ENCODE measurements at regions not wholly inside any gene's neighbourhood (a gene's known extent, or its start where the extent isn't known, plus 50 kb on each side); places are given as distances from the start of the nearest gene placed in this dataset.
A peak's percentile ranks its signal among the peaks of the same experiment; 100 is the strongest.

DNA sequence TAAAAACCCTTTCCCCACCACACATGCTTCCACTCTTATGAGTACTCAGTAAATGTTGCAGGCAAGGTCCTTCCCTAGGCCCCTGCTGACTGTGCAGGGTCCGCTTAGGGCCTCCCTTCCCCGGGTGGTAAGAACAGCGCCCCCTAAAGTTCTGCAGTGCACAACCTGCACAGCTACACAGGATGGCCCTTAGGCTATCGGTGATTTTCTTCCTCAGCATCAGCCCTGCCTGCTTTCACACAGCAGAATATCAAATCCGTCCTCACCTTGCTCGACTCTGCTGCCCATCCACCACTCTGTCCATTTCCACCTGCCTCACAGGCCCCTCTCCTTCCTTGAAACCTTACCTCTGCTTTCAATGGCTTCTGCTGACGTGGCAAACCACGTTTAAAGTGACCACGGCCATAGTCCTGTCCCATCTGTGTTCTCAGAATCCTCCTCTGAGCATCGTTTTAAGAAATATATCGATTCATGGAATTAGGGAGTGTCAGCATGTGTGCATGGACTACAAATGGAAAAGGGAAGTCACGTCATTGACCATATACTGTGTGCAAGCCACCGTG is 51.4 kb upstream of the TMEM132E start:
- intact Hi-C loops (cut with DNase I, micrococcal nuclease), result no loop called here
- DNase-seq (peak; percentile 9), ATAC-seq (no peak)
- POLR2A ChIA-PET, result no interaction called here
- Mint-ChIP-seq H3K9me3 (ENCODE audit: low read depth) (no peaks in the 10 kb centered on the region), H3K4me3 (no peak overlapping the region), H3K27me3 (peaks cover 29% of the 10 kb centered on the region), H3K36me3 (ENCODE audit: low read depth) (no peaks in the 10 kb centered on the region), H3K4me1 (no peaks in the 10 kb centered on the region), H3K27ac (no peak overlapping the region)
- CTCF ChIA-PET, result no interaction called here

DNA sequence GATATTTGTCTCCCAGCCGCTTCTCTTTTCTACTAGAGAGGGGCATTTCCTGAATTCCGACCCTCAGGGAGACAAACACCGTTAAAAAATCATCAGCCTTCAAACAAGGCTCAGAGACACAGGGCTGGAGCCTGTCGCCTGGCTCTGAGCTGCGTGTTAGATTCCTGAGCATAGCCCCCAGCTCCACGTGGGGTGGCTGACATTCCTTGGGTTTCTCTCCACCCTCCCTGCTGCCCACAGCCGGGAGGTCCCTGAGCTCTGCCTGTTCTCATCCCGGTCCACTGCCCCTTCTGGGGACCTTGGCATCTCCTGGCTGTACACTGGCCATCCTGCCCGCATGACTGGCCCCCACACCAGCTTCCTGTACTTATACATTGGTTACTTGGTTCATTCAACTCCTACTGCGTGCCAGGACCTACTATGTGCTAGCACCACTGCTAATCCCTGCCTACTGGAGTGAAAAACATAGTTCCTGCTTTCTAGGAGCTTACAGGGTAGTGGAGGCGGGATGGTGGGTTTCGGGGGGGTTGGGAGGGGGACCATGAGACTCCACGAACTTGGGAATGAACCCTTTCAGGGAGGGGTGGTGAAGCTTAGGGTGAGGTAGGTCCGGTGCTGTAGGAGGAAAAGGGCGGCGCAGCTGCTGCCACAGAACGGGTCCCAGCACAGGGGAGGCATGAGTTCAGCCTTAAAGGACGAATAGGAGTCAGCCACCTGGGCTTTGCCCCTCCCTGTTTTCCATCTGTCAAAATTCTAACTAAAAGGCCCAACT is 52.1 kb upstream of the TMEM132E start:
- no peaks in the 10 kb centered on the region for H3K9me3 Mint-ChIP-seq (ENCODE audit: low read depth)
- DNase-seq, result no peak
- ATAC-seq, result no peak
- H3K4me1 Mint-ChIP-seq, result no peaks in the 10 kb centered on the region
- POLR2A ChIA-PET, result interaction anchor here (0.5 kb wide), 1 partner anchor 52 kb away, joined by 3 read pairs; no protein-coding TSS in a partner anchor
- H3K36me3 Mint-ChIP-seq (ENCODE audit: low read depth), result no peaks in the 10 kb centered on the region
- no peak overlapping the region for H3K4me3 Mint-ChIP-seq
- H3K27ac Mint-ChIP-seq, result no peak overlapping the region
- intact Hi-C loops (cut with DNase I, micrococcal nuclease), result no loop called here
- CTCF ChIA-PET, result interaction anchor here (1.0 kb wide), 1 partner anchor 107 kb away, joined by 3 read pairs; no protein-coding TSS in a partner anchor
- peaks cover 29% of the 10 kb centered on the region for H3K27me3 Mint-ChIP-seq

DNA sequence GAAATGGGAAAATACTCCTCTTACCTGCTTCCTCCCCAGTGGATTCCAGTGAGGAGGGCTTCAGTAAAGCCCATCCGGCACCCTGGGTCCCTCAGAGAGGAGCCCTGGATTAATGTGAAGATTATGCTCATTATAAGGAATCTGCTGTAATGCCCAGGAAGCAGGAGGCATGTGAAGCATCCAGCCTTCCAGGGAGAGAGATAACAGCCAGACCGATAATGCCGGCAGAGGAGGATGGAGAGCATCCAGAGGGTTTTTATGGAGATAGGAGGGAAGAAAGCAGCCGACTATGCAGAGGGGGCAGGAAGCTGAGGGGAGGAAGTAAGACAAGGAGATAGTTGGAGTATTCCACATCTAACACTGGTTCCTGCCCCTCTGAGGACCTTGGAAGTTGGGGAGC is 53.7 kb upstream of the TMEM132E start:
- CTCF ChIA-PET, result no interaction called here
- Mint-ChIP-seq H3K4me3 (no peak overlapping the region), H3K27ac (no peak overlapping the region), H3K4me1 (no peaks in the 10 kb centered on the region), H3K36me3 (ENCODE audit: low read depth) (no peaks in the 10 kb centered on the region), H3K27me3 (peaks cover 22% of the 10 kb centered on the region), H3K9me3 (ENCODE audit: low read depth) (no peaks in the 10 kb centered on the region)
- intact Hi-C loops (cut with DNase I, micrococcal nuclease), result no loop called here
- DNase-seq (no peak), ATAC-seq (no peak)
- POLR2A ChIA-PET, result no interaction called here

DNA sequence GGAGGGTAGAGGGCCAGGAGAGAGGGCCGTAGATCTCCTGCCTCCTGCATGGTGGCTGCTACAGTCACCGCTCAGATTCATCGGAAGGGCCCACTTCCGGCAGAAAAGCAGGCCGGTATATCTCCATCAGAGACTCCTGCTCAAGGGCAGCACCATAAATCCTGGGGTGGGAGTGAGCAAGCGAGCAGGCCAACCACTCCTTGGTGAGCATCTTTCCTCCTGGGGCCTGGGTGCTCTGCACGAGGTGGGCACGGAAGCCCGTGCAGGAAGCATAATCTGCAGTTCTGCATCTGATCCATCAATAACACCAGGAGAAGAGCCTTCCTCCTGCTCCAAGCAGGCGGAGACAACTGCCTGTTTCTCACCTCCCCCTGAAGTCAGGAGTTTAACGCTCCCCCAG is 57.4 kb upstream of the TMEM132E start:
- H3K4me1 Mint-ChIP-seq, result no peaks in the 10 kb centered on the region
- ATAC-seq, result no peak
- peaks cover 6% of the 10 kb centered on the region for H3K27me3 Mint-ChIP-seq
- intact Hi-C loops (cut with DNase I, micrococcal nuclease), result loop anchor here in 1 of 2 experiments (5.0 kb wide), 1 partner anchor 100 kb away; no protein-coding TSS in a partner anchor
- no peaks in the 10 kb centered on the region for H3K9me3 Mint-ChIP-seq (ENCODE audit: low read depth)
- no peaks in the 10 kb centered on the region for H3K36me3 Mint-ChIP-seq (ENCODE audit: low read depth)
- ChIA-PET POLR2A (no interaction called here), CTCF (no interaction called here)
- no peak overlapping the region for H3K27ac Mint-ChIP-seq
- no peak for DNase-seq
- H3K4me3 Mint-ChIP-seq, result no peak overlapping the region

DNA sequence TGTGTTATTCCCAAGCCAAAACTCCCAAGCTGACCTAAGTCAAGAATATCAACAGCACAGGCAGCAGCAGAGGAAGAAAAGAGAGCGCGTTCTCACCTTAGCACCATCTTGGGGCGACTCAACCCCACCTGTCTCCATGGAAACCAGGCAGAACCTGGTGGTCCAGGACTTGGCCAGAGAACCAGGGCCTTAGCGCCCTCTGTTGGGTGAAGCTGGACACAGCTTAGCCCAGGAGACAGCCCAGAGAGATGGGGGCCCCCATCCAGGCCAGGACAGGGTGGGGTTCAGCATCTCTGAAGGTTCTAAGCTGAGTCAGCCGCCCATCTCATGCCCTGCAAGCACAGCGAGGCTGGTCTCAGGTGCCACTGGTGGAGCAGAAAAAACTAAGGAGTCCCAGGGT is 60.1 kb upstream of the TMEM132E start:
- DNase-seq (peak; percentile 44), ATAC-seq (peak; percentile 51)
- H3K9me3 Mint-ChIP-seq (ENCODE audit: low read depth), result no peaks in the 10 kb centered on the region
- CTCF ChIA-PET, result interaction anchor here (0.6 to 1.0 kb wide), 2 partner anchors 99 to 1854 kb away, joined by 3 read pairs; no protein-coding TSS in a partner anchor
- no peak overlapping the region for H3K4me3 Mint-ChIP-seq
- no peaks in the 10 kb centered on the region for H3K4me1 Mint-ChIP-seq
- no peaks in the 10 kb centered on the region for H3K36me3 Mint-ChIP-seq (ENCODE audit: low read depth)
- intact Hi-C loops (cut with DNase I, micrococcal nuclease), result loop anchor here in 1 of 2 experiments (1.0 to 2.0 kb wide), 2 partner anchors 74 to 99 kb away; no protein-coding TSS in a partner anchor
- POLR2A ChIA-PET, result no interaction called here
- peaks cover 7% of the 10 kb centered on the region for H3K27me3 Mint-ChIP-seq
- no peak overlapping the region for H3K27ac Mint-ChIP-seq

DNA sequence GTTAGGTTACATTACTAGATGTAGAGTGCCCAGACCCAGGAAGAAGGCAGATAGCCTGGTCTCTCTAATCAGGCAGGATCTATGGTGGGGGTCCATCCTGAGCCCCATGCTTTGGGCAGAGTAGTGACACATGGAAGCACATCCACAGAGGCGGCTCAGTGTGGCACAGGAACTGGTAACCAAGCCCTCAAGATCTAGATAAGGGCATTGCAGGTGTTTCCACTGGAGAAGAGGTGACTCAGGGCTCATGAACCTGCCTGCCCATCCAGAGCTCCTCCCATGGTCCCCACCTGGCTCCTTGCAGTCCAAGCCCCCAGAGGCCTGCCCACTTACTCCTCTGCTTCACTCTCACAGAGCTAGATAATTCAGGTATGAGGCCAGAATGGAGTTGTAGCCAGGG is 62.0 kb upstream of the TMEM132E start:
- ChIA-PET CTCF (interaction anchor here (2.1 kb wide), 1 partner anchor 25 kb away, joined by 5 read pairs; no protein-coding TSS in a partner anchor), POLR2A (no interaction called here)
- Mint-ChIP-seq H3K9me3 (ENCODE audit: low read depth) (no peaks in the 10 kb centered on the region), H3K36me3 (ENCODE audit: low read depth) (no peaks in the 10 kb centered on the region), H3K4me1 (no peaks in the 10 kb centered on the region), H3K4me3 (no peak overlapping the region), H3K27ac (no peak overlapping the region), H3K27me3 (peaks cover 9% of the 10 kb centered on the region)
- ATAC-seq, result no peak
- intact Hi-C loops (cut with DNase I, micrococcal nuclease), result no loop called here
- DNase-seq, result no peak

DNA sequence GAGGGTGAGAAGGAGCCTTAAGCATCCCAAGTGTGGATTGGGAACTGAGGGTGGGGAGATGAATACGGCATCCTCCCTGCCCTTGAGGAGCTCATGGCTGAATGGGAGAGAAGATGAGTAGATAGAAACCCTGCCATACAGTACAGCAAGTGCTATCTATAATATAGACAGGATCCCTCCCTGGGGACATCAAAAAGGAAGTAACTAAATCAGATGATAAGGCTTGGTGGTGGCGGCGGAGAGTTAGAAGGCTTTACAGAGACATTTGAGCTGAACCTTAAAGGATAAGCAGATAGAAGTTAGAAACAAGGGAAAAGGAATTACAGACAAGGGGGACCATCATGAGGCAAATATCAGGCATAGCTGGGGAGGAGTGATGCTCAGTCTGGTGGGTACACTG is 67.5 kb upstream of the TMEM132E start:
- H3K4me1 Mint-ChIP-seq, result no peaks in the 10 kb centered on the region
- intact Hi-C loops (cut with DNase I, micrococcal nuclease), result no loop called here
- DNase-seq, result no peak
- ChIA-PET CTCF (interaction anchor here (1.3 kb wide), 1 partner anchor 30 kb away, joined by 5 read pairs; no protein-coding TSS in a partner anchor), POLR2A (no interaction called here)
- peaks cover 28% of the 10 kb centered on the region for H3K27me3 Mint-ChIP-seq
- no peak overlapping the region for H3K27ac Mint-ChIP-seq
- ATAC-seq, result no peak
- no peaks in the 10 kb centered on the region for H3K36me3 Mint-ChIP-seq (ENCODE audit: low read depth)
- no peak overlapping the region for H3K4me3 Mint-ChIP-seq
- H3K9me3 Mint-ChIP-seq (ENCODE audit: low read depth), result no peaks in the 10 kb centered on the region

DNA sequence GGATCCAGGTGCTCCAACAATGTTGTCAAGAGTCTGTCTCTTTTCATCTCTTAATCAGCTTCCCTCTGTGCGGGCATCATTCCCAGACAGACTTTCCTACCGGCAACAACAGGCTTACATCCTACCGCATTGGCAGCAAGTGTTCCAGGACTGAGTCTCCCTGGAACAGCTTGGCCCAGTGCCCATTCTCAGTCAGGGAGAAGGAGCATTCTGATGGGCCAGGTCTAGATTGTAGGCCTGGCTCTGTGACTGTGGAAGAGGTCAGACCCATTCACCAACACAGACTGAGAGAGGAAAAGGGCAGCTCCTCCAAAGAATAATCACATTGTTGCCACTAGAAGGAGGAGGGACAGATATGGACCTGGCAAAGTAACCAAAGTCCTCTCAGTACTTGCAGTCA is 68.1 kb upstream of the TMEM132E start:
- Mint-ChIP-seq H3K27me3 (peaks cover 34% of the 10 kb centered on the region), H3K4me1 (no peaks in the 10 kb centered on the region), H3K9me3 (ENCODE audit: low read depth) (no peaks in the 10 kb centered on the region), H3K27ac (no peak overlapping the region), H3K36me3 (ENCODE audit: low read depth) (no peaks in the 10 kb centered on the region), H3K4me3 (no peak overlapping the region)
- ATAC-seq, result no peak
- intact Hi-C loops (cut with DNase I, micrococcal nuclease), result no loop called here
- POLR2A ChIA-PET, result interaction anchor here (0.6 kb wide), 1 partner anchor 22 kb away, joined by 3 read pairs; no protein-coding TSS in a partner anchor
- no peak for DNase-seq
- CTCF ChIA-PET, result interaction anchor here (1.3 kb wide), 1 partner anchor 31 kb away, joined by 5 read pairs; no protein-coding TSS in a partner anchor

DNA sequence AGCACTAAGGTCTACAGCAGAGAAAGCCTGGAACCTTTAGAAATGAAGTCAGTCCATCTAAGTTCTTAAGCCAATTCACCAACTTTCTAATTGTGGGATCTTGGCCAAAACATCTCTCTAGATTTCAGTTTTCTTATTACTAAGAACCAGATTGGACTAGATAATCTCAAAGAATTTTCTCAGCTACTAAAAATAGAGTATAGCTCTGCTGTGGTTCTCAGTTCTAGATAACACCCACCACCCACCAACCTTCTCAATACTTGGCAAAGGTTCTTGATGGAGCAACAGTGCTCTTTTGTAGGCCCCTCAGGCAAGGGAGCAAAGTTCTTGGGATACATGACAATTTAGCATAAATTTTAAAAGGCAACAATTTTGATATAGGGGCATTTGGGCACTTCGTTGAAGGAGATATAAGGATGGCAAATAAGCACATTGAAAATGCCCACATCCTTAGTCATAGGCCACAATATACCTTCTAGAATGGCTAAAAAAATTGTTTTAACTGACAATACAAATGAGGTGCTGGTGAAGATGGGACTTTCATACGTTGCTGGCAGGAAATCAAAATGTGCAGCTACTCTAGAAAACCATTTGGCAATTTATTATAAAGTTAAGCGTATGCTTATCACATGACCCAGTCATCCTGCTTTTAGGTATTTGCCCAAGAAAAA is 74.4 kb upstream of the TMEM132E start:
- no peak for DNase-seq
- peak; percentile 51 for ATAC-seq
- POLR2A ChIA-PET, result no interaction called here

DNA sequence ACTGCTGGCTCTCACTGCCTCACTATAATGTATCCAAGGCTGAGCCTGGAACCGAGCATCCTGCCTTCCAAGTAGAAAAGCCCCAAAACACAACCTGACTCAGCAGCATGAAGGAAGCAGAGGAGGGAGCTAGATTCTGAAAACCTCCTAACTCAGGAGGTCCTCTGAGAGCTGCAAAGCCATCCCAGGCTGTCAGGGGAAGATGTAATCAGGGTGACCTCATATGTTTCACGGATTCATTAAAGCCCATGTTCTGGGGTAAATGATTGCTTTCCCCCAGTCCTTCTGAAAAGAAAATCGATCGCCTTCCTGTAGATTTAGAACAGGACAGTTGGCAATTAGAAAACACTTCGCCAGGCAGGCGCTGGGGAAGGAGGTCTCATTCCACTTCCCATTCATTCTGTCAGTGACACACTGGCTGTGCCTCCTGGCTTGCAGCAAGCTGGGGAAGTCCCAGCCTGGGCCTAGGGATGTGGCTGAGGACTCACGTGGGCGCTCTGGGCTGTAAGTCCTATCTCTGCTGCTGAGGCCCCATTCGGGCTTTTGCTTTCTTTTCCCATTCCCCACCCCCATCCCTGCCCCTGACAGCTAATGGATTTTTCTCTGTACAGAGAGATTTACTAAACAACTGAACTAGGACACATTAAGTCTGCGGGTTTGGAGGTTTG is 75.7 kb upstream of the TMEM132E start:
- CTCF ChIA-PET, result interaction anchor here (1.8 kb wide), 1 partner anchor 39 kb away, joined by 4 read pairs; no protein-coding TSS in a partner anchor
- no peak overlapping the region for H3K4me3 Mint-ChIP-seq
- no peaks in the 10 kb centered on the region for H3K9me3 Mint-ChIP-seq (ENCODE audit: low read depth)
- peak; percentile 30 for DNase-seq
- intact Hi-C loops (cut with DNase I, micrococcal nuclease), result loop anchor here in 1 of 2 experiments (10.0 kb wide), 1 partner anchor 71 kb away; the partner anchor contains the start of gene TMEM132E
- H3K4me1 Mint-ChIP-seq, result peaks cover 11% of the 10 kb centered on the region
- POLR2A ChIA-PET, result interaction anchor here (0.6 kb wide), 1 partner anchor 1095 kb away, joined by 3 read pairs; no protein-coding TSS in a partner anchor
- H3K36me3 Mint-ChIP-seq (ENCODE audit: low read depth), result no peaks in the 10 kb centered on the region
- no peak overlapping the region for H3K27ac Mint-ChIP-seq
- peaks cover 41% of the 10 kb centered on the region for H3K27me3 Mint-ChIP-seq
- ATAC-seq, result peak; percentile 55

More for the DNA sequence above, 74.4 kb upstream of the TMEM132E start:
- CTCF ChIA-PET, result interaction anchor here (0.6 to 1.8 kb wide), 2 partner anchors 37 to 303 kb away, joined by 3 to 4 read pairs; no protein-coding TSS in a partner anchor
- no peaks in the 10 kb centered on the region for H3K9me3 Mint-ChIP-seq (ENCODE audit: low read depth)
- intact Hi-C loops (cut with DNase I, micrococcal nuclease), result loop anchor here in 1 of 2 experiments (10.0 kb wide), 1 partner anchor 70 kb away; the partner anchor contains the start of gene TMEM132E
- H3K27me3 Mint-ChIP-seq, result peaks cover 45% of the 10 kb centered on the region
- H3K4me3 Mint-ChIP-seq, result no peak overlapping the region
- no peak overlapping the region for H3K27ac Mint-ChIP-seq
- peaks cover 11% of the 10 kb centered on the region for H3K4me1 Mint-ChIP-seq
- H3K36me3 Mint-ChIP-seq (ENCODE audit: low read depth), result no peaks in the 10 kb centered on the region

DNA sequence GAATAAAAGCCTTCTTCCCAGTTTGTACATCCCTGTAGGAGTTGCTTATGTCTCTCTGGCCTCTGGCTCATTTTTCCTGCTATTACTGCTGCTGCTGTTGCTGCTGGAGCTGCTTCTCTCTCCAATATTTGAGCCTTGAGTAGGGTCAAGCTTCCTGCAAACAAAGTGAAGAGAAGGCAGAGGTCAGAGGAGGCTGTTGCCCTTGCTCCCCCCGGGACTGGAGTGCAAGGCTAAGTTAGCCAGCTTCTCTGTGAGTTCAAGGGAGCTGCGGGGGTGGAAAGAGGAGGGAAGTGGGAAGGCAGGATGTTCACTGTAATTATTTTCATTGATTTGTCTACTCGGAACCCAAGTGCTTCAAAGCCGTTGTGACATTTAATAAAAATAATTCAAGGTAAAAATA is 77.0 kb upstream of the TMEM132E start:
- Mint-ChIP-seq H3K4me3 (no peak overlapping the region), H3K9me3 (ENCODE audit: low read depth) (no peaks in the 10 kb centered on the region), H3K27ac (no peak overlapping the region), H3K27me3 (peaks cover 37% of the 10 kb centered on the region), H3K4me1 (peaks cover 11% of the 10 kb centered on the region), H3K36me3 (ENCODE audit: low read depth) (no peaks in the 10 kb centered on the region)
- intact Hi-C loops (cut with DNase I, micrococcal nuclease), result loop anchor here in 1 of 2 experiments (10.0 kb wide), 1 partner anchor 72 kb away; the partner anchor contains the start of gene TMEM132E
- no peak for ATAC-seq
- ChIA-PET CTCF (no interaction called here), POLR2A (no interaction called here)
- no peak for DNase-seq

Data from activated CD4-positive, alpha-beta T cell treated with anti-CD3 and anti-CD28 coated beads for 36 hours (primary cell).